IMR-90 (cell line): ENCODE measurements at regions not wholly inside any gene's neighbourhood (a gene's known extent, or its start where the extent isn't known, plus 50 kb on each side); places are given as distances from the start of the nearest gene placed in this dataset.

Experiments
- ATAC-seq: fragments of 200-7000 bp; cut with Tn5 transposase; 2 replicates; pipeline ENCODE4 v1.9.1; 2020; ENCODE audit warnings: low read depth, mild to moderate bottlenecking, moderate library complexity
- BruUV-seq: library from RNA; stranded (reverse); fragments of 400-500 nt; replicated peaks from 2 replicates; lab custom pipeline; 2021; lab: Mats Ljungman, UMichigan
- CTCF ChIA-PET: fragments of 300-600 bp; formaldehyde crosslinking; extraction: SDS; loops from one replicate; lab custom pipeline; 2021; ENCODE audit warnings: antibody characterized with exemption; lab: Yijun Ruan, JAX
- POLR2A ChIA-PET: fragments of 300-600 bp; sonication (Branson Sonifier 250); formaldehyde crosslinking; loops from one replicate; lab custom pipeline; 2022; ENCODE audit warnings: antibody characterized with exemption; ENCODE audit not compliant: unreplicated experiment; lab: Charles Lee
- DNase-seq: peaks from one replicate; pipeline ENCODE4 v3.0.0; 2013
- H2AFZ ChIP-seq: replicated peaks from 2 replicates; pipeline ENCODE3; 2013; ENCODE audit warnings: low read length, mild to moderate bottlenecking; ENCODE audit not compliant: poor library complexity
- H2AK5ac ChIP-seq: 2 replicates; pipeline ENCODE4 v1.6.1; 2013; ENCODE audit warnings: low read depth, low read length, inconsistent platforms
- H2AK9ac ChIP-seq: replicated peaks from 2 replicates; pipeline ENCODE3; 2013; ENCODE audit warnings: mild to moderate bottlenecking, low read depth, low read length, moderate library complexity; ENCODE audit not compliant: poor library complexity
- H2BK120ac ChIP-seq: 2 replicates; pipeline ENCODE4 v1.6.1; 2013; ENCODE audit warnings: low read depth, low read length, inconsistent platforms
- H2BK15ac ChIP-seq: 3 replicates; pipeline ENCODE4 v1.6.1; 2013; ENCODE audit warnings: low read depth, low read length, inconsistent platforms
- H2BK20ac ChIP-seq: 2 replicates; pipeline ENCODE4 v1.6.1; 2013; ENCODE audit warnings: low read depth, mild to moderate bottlenecking, inconsistent platforms, low read length, moderate library complexity
- H2BK5ac ChIP-seq: 2 replicates; pipeline ENCODE4 v1.6.1; 2013; ENCODE audit warnings: mild to moderate bottlenecking, low read depth, low read length, inconsistent platforms; ENCODE audit not compliant: poor library complexity, severe bottlenecking
- H3K14ac ChIP-seq: replicated peaks from 2 replicates; pipeline ENCODE4 v1.6.1; 2013; ENCODE audit warnings: low read depth, low read length, inconsistent platforms
- H3K18ac ChIP-seq: 2 replicates; pipeline ENCODE4 v1.6.1; 2013; ENCODE audit warnings: low read depth, low read length, control low read depth
- H3K23ac ChIP-seq: 2 replicates; pipeline ENCODE4 v1.6.1; 2013; ENCODE audit warnings: low read depth, low read length, inconsistent platforms
- H3K27ac ChIP-seq: 2 replicates; pipeline ENCODE4 v1.5.1; 2013; ENCODE audit warnings: mild to moderate bottlenecking, control low read depth, low read length; ENCODE audit not compliant: insufficient read depth
- H3K27me3 ChIP-seq: 2 replicates; pipeline ENCODE4 v1.6.1; 2013; ENCODE audit warnings: low read length; ENCODE audit not compliant: control insufficient read depth, insufficient read depth
- H3K36me3 ChIP-seq: 2 replicates; pipeline ENCODE4 v1.6.1; 2013; ENCODE audit warnings: low read length, mixed read lengths; ENCODE audit not compliant: control insufficient read depth, insufficient read depth
- H3K4ac ChIP-seq: 2 replicates; pipeline ENCODE4 v1.6.1; 2013; ENCODE audit warnings: low read depth, low read length, inconsistent platforms
- H3K4me1 ChIP-seq: 2 replicates; pipeline ENCODE4 v1.6.1; 2013; ENCODE audit warnings: low read length, mixed read lengths; ENCODE audit not compliant: control insufficient read depth, insufficient read depth
- H3K4me2 ChIP-seq: 2 replicates; pipeline ENCODE4 v1.6.1; 2013; ENCODE audit warnings: low read depth, mild to moderate bottlenecking, control low read depth, low read length, moderate library complexity
- H3K4me3 ChIP-seq: 2 replicates; pipeline ENCODE4 v1.5.1; 2013; ENCODE audit warnings: low read depth, mild to moderate bottlenecking, control low read depth, low read length, moderate library complexity; ENCODE audit not compliant: insufficient read depth
- H3K56ac ChIP-seq: 2 replicates; pipeline ENCODE4 v1.6.1; 2013; ENCODE audit warnings: low read length, inconsistent platforms; ENCODE audit not compliant: insufficient read depth; ENCODE audit errors: extremely low read depth
- H3K79me1 ChIP-seq, 2 experiments: 2 replicates each; pipeline ENCODE4 v1.6.1; 2013; ENCODE audit warnings: low read length in 2 of 2, inconsistent platforms in 1 of 2, low read depth in 1 of 2
- H3K9ac ChIP-seq: 2 replicates; pipeline ENCODE4 v1.6.1; 2013; ENCODE audit warnings: low read depth, low read length, control low read depth
- H3K9me1 ChIP-seq: 2 replicates; pipeline ENCODE4 v1.6.1; 2013; ENCODE audit warnings: low read length, inconsistent platforms; ENCODE audit not compliant: insufficient read depth
- H3K9me3 ChIP-seq: 2 replicates; pipeline ENCODE4 v1.6.1; 2013; ENCODE audit warnings: low read length; ENCODE audit not compliant: control insufficient read depth, insufficient read depth
- H4K20me1 ChIP-seq: 2 replicates; pipeline ENCODE4 v1.6.1; 2013; ENCODE audit warnings: low read length, inconsistent platforms; ENCODE audit not compliant: insufficient read depth
- H4K5ac ChIP-seq: 2 replicates; pipeline ENCODE4 v1.6.1; 2013; ENCODE audit warnings: mild to moderate bottlenecking, low read depth, low read length, control low read depth
- H4K8ac ChIP-seq, 2 experiments: 2 replicates each; pipeline ENCODE4 v1.6.1; 2013; ENCODE audit warnings: low read depth in 2 of 2, low read length in 2 of 2, control low read depth in 1 of 2, inconsistent platforms in 1 of 2
- H4K91ac ChIP-seq: 2 replicates; pipeline ENCODE4 v1.6.1; 2013; ENCODE audit warnings: low read depth, low read length, inconsistent platforms; ENCODE audit not compliant: insufficient read depth
- CEBPB ChIP-seq: IDR thresholded peaks from 2 replicates; pipeline ENCODE4 v1.6.1; 2012; ENCODE audit warnings: low read depth, low read length, improper control_type of control experiment
- CHD1 ChIP-seq: IDR thresholded peaks from 2 replicates; pipeline ENCODE4 v1.6.1; 2012; ENCODE audit warnings: low read depth, low read length, improper control_type of control experiment
- ELK1 ChIP-seq: fragments of 150-350 bp; IDR thresholded peaks from 2 replicates; pipeline ENCODE4 v1.6.1; 2016; ENCODE audit warnings: low read depth, mild to moderate bottlenecking, low read length, moderate library complexity, borderline replicate concordance
- MAZ ChIP-seq: IDR thresholded peaks from 2 replicates; pipeline ENCODE4 v1.6.1; 2012; ENCODE audit warnings: low read depth, mild to moderate bottlenecking, low read length, improper control_type of control experiment, moderate library complexity, borderline replicate concordance
- POLR2A ChIP-seq: IDR thresholded peaks from 2 replicates; pipeline ENCODE4 v1.6.1; 2012; ENCODE audit warnings: mild to moderate bottlenecking, low read depth, low read length
- WGBS, 2 experiments: methylation state at CpG; one replicate each; pipeline versions ENCODE4 v1.1.5 to v1.1.7; 2013; ENCODE audit warnings: missing lambda C conversion rate in 2 of 2; ENCODE audit not compliant: insufficient read length in 1 of 2; ENCODE audit errors: extremely low coverage in 2 of 2; 5-methylcytosine and 5-hydroxymethylcytosine counted together
- dilution Hi-C: fragments of 300-500 bp; cut with HindIII; formaldehyde crosslinking; loops from one replicate; pipeline ENCODE4 v1.14.3; 2018; ENCODE audit warnings: low sequenced_read_pairs; ENCODE audit not compliant: unreplicated experiment
- in situ Hi-C: fragments of 300-500 bp; cut with MboI; formaldehyde crosslinking; loops from 3 replicates; pipeline ENCODE4 v1.14.3; 2019; ENCODE audit warnings: low sequenced_read_pairs, inconsistent platforms, mixed read lengths
- intact Hi-C: fragments of 100-400 bp; cut with micrococcal nuclease; formaldehyde crosslinking; loops from 2 replicates; pipeline ENCODE4 v1.10.0; 2022

- Histone ChIP-seq H2BK120ac (no peak overlapping the region), H3K14ac (no peak overlapping the region), H3K56ac (no peak overlapping the region), H2AK5ac (no peak overlapping the region), H3K4me1 (no peaks in the 10 kb centered on the region), H2BK5ac (no peak overlapping the region), H2AFZ (no peak overlapping the region), H3K27me3 (no peaks in the 10 kb centered on the region), H3K18ac (no peak overlapping the region), H2AK9ac (no peak overlapping the region), H4K91ac (no peak overlapping the region), H3K36me3 (no peaks in the 10 kb centered on the region), H3K79me1 (no peaks in the 10 kb centered on the region), H3K4ac (no peak overlapping the region), H3K4me3 (no peak overlapping the region), H3K9ac (no peak overlapping the region), H2BK20ac (no peak overlapping the region), H3K9me1 (no peaks in the 10 kb centered on the region), H3K23ac (no peak overlapping the region), H3K9me3 (peaks cover 14% of the 10 kb centered on the region; the same call in 1 of the 2 replicates), H2BK15ac (no peak overlapping the region), H3K27ac (no peak overlapping the region), H3K4me2 (no peak overlapping the region), H4K5ac (no peak overlapping the region), H4K20me1 (no peaks in the 10 kb centered on the region), H4K8ac (no peak overlapping the region)
- CTCF ChIA-PET = no interaction called here
- ATAC-seq (no peak), DNase-seq (no peak)
- intact Hi-C loops = no loop called here
- POLR2A ChIA-PET = no interaction called here
- WGBS, 2 experiments = 0% methylated on average over 1 of the region's 3 CpGs; no CpG with 5 or more reads in 1 of the 2 experiments
- no TSS peak for BruUV-seq
- dilution Hi-C loops = no loop called here
- TF ChIP-seq MAZ (no peak), CEBPB (no peak), POLR2A (no peak), ELK1 (no peak), CHD1 (no peak)
- in situ Hi-C loops = no loop called here
Observed at GRCh38 chr14:82009076-82009475, 475.4 kb upstream of the SEL1L start.
